ENCODE measurements at regions not wholly inside any gene's neighbourhood (a gene's known extent, or its start where the extent isn't known, plus 50 kb on each side); places are given as distances from the start of the nearest gene placed in this dataset.

- no peak for DNase-seq
Observed at GRCh38 chr4:177809791-177810190, 367.6 kb upstream of the AGA start.

GRCh38 chr4:177810220-177810619, 368.0 kb upstream of the AGA start:
- DNase-seq, result peak; percentile 27

GRCh38 chr4:177818392-177818791, 376.2 kb upstream of the AGA start:
- peak; percentile 13 for DNase-seq

- DNase-seq, result no peak
Observed at GRCh38 chr4:177826973-177827372, 384.7 kb upstream of the AGA start.

GRCh38 chr4:177841258-177841657, 399.0 kb upstream of the AGA start:
- no peak for DNase-seq

GRCh38 chr4:177853229-177853628, 411.0 kb upstream of the AGA start:
- no peak for DNase-seq

GRCh38 chr4:177855507-177856197, 413.4 kb upstream of the AGA start:
- DNase-seq, result no peak

GRCh38 chr4:177860171-177860570, 417.9 kb upstream of the AGA start:
- no peak for DNase-seq

GRCh38 chr4:177861551-177862094, 419.4 kb upstream of the AGA start:
- no peak for DNase-seq

GRCh38 chr4:177862541-177863176, 420.4 kb upstream of the AGA start:
- DNase-seq, result no peak

- no peak for DNase-seq
Observed at GRCh38 chr4:177879851-177880250, 437.6 kb upstream of the AGA start.

- no peak for DNase-seq
Observed at GRCh38 chr4:177895136-177895535, 452.9 kb upstream of the AGA start.

GRCh38 chr4:177901786-177902185, 459.5 kb upstream of the AGA start:
- DNase-seq, result no peak

- no peak for DNase-seq
Observed at GRCh38 chr4:177902386-177902785, 460.1 kb upstream of the AGA start.

- no peak for DNase-seq
Observed at GRCh38 chr4:177907736-177908424, 465.6 kb upstream of the AGA start.

- no peak for DNase-seq
Observed at GRCh38 chr4:177921715-177922114, 479.5 kb upstream of the AGA start.

GRCh38 chr4:177923888-177924287, 481.7 kb upstream of the AGA start:
- no peak for DNase-seq

GRCh38 chr4:177937041-177937440, 494.8 kb upstream of the AGA start:
- no peak for DNase-seq

GRCh38 chr4:177938226-177938625, 496.0 kb upstream of the AGA start:
- no peak for DNase-seq

GRCh38 chr4:177945268-177945667, 503.0 kb upstream of the AGA start:
- DNase-seq, result no peak

- DNase-seq, result no peak
Observed at GRCh38 chr4:177947607-177948006, 505.4 kb upstream of the AGA start.

- no peak for DNase-seq
Observed at GRCh38 chr4:177948853-177949252, 506.6 kb upstream of the AGA start.

GRCh38 chr4:177951026-177951425, 508.8 kb upstream of the AGA start:
- no peak for DNase-seq

- DNase-seq, result no peak
Observed at GRCh38 chr4:177952723-177953122, 510.5 kb upstream of the AGA start.
